A673 (cell line): ENCODE measurements at regions not wholly inside any gene's neighbourhood (a gene's known extent, or its start where the extent isn't known, plus 50 kb on each side); places are given as distances from the start of the nearest gene placed in this dataset.

Experiments used
- BruUV-seq: library from RNA; stranded (reverse); fragments of 400-500 nt; replicated peaks from 2 replicates; lab custom pipeline; 2021; lab: Mats Ljungman, UMichigan
- CTCF ChIA-PET: fragments of 300-600 bp; sonication (Branson Sonifier 250); formaldehyde crosslinking; loops from one replicate; lab custom pipeline; 2022; ENCODE audit warnings: antibody characterized with exemption; lab: Charles Lee
- POLR2A ChIA-PET: fragments of 300-600 bp; sonication (Branson Sonifier 250); formaldehyde crosslinking; loops from one replicate; lab custom pipeline; 2022; ENCODE audit warnings: antibody characterized with exemption; ENCODE audit not compliant: low non-redundant PET; lab: Charles Lee
- DNase-seq: peaks from one replicate; pipeline ENCODE4 v3.0.0-alpha.2; 2015; ENCODE audit warnings: low spot score
- H3K27ac ChIP-seq: fragments of 200-600 bp; sonication (generic); 2 replicates; pipeline ENCODE4 v1.5.1; 2016; ENCODE audit warnings: mixed run types, low read depth, mild to moderate bottlenecking, mixed read lengths, antibody characterized with exemption, low read length; ENCODE audit not compliant: poor library complexity, severe bottlenecking
- H3K27me3 ChIP-seq: fragments of 200-600 bp; sonication (generic); replicated peaks from 2 replicates; pipeline ENCODE4 v1.6.1; 2017; ENCODE audit warnings: mixed run types, low read depth, mild to moderate bottlenecking, mixed read lengths, antibody characterized with exemption, low read length; ENCODE audit not compliant: insufficient read depth, poor library complexity
- H3K36me3 ChIP-seq: fragments of 200-600 bp; sonication (generic); 2 replicates; pipeline ENCODE4 v1.6.1; 2016; ENCODE audit warnings: mixed run types, mild to moderate bottlenecking, mixed read lengths, antibody characterized with exemption, low read length; ENCODE audit not compliant: insufficient read depth, poor library complexity, severe bottlenecking
- H3K4me1 ChIP-seq: fragments of 200-600 bp; sonication (generic); 2 replicates; pipeline ENCODE4 v1.6.1; 2017; ENCODE audit warnings: mixed run types, mild to moderate bottlenecking, mixed read lengths, antibody characterized with exemption, low read length; ENCODE audit not compliant: insufficient read depth, poor library complexity, severe bottlenecking
- H3K4me3 ChIP-seq: fragments of 200-600 bp; sonication (generic); 2 replicates; pipeline ENCODE4 v1.5.1; 2016; ENCODE audit warnings: low read depth, mixed run types, mild to moderate bottlenecking, mixed read lengths, low read length; ENCODE audit not compliant: poor library complexity, severe bottlenecking
- H3K9me3 ChIP-seq: fragments of 200-600 bp; sonication (generic); 2 replicates; pipeline ENCODE4 v1.6.1; 2016; ENCODE audit warnings: mixed run types, low read depth, mild to moderate bottlenecking, mixed read lengths, antibody characterized with exemption, low read length; ENCODE audit not compliant: poor library complexity, severe bottlenecking
- CTCF ChIP-seq: fragments of 300-800, 200-600 bp; sonication (generic); conservative IDR thresholded peaks from 2 replicates; pipeline ENCODE4 v1.5.1; 2017; ENCODE audit warnings: low read depth, mild to moderate bottlenecking, antibody characterized with exemption, low read length, moderate library complexity, mixed read lengths
- EZH2 ChIP-seq: fragments of 200-600 bp; sonication (generic); IDR thresholded peaks from 2 replicates; pipeline ENCODE4 v1.6.1; 2017; ENCODE audit warnings: borderline replicate concordance, low read depth, mild to moderate bottlenecking, mixed read lengths, antibody characterized with exemption, low read length; ENCODE audit not compliant: poor library complexity, severe bottlenecking
- intact Hi-C: fragments of 100-400 bp; cut with micrococcal nuclease; formaldehyde crosslinking; loops from one replicate; pipeline ENCODE4 v1.10.0; 2022; ENCODE audit not compliant: unreplicated experiment

GRCh38 chr2:155839991-155840390 lies 492.5 kb downstream of the NR4A2 start:
- H3K27me3 ChIP-seq: no peaks in the 10 kb centered on the region
- no peak overlapping the region for H3K4me3 ChIP-seq
- H3K27ac ChIP-seq: no peak overlapping the region
- no peaks in the 10 kb centered on the region for H3K4me1 ChIP-seq
- CTCF ChIA-PET: no interaction called here
- DNase-seq: no peak
- intact Hi-C loops: no loop called here
- TF ChIP-seq EZH2: no peak
- TF ChIP-seq CTCF: no peak
- no peaks in the 10 kb centered on the region for H3K36me3 ChIP-seq
- no peaks in the 10 kb centered on the region for H3K9me3 ChIP-seq
- no TSS peak for BruUV-seq
- POLR2A ChIA-PET: no interaction called here

- Histone ChIP-seq H3K36me3 (no peaks in the 10 kb centered on the region), H3K4me1 (no peaks in the 10 kb centered on the region), H3K9me3 (no peaks in the 10 kb centered on the region), H3K27ac (no peak overlapping the region), H3K27me3 (no peaks in the 10 kb centered on the region), H3K4me3 (no peak overlapping the region)
- DNase-seq: no peak
- intact Hi-C loops: no loop called here
- TF ChIP-seq CTCF (no peak), EZH2 (no peak)
- CTCF ChIA-PET: no interaction called here
- no TSS peak for BruUV-seq
- POLR2A ChIA-PET: no interaction called here
Observed at GRCh38 chr2:155839436-155839835, 493.1 kb downstream of the NR4A2 start.

- TF ChIP-seq CTCF: no peak
- TF ChIP-seq EZH2: no peak
- Histone ChIP-seq H3K9me3 (no peaks in the 10 kb centered on the region), H3K4me3 (no peak overlapping the region), H3K4me1 (no peaks in the 10 kb centered on the region), H3K27me3 (no peaks in the 10 kb centered on the region), H3K36me3 (no peaks in the 10 kb centered on the region), H3K27ac (no peak overlapping the region)
- no peak for DNase-seq
- intact Hi-C loops: no loop called here
- POLR2A ChIA-PET: no interaction called here
- no TSS peak for BruUV-seq
- CTCF ChIA-PET: no interaction called here
Observed at GRCh38 chr2:155836439-155836838, 496.1 kb downstream of the NR4A2 start.
